ENCODE measurements at regions not wholly inside any gene's neighbourhood (a gene's known extent, or its start where the extent isn't known, plus 50 kb on each side); places are given as distances from the start of the nearest gene placed in this dataset.
"Not testable (repeated sequence)": the region's sequence is repeated elsewhere in the genome, so short reads cannot be mapped to it uniquely, and the experiment has no call there.

GRCh38 chr10:9183197-9183880, 1128.9 kb downstream of the GATA3 start:
- not testable (repeated sequence) for DNase-seq

GRCh38 chr10:9188022-9188810, 1133.7 kb downstream of the GATA3 start:
- DNase-seq = no peak

GRCh38 chr10:9189448-9189847, 1135.0 kb downstream of the GATA3 start:
- no peak for DNase-seq

GRCh38 chr10:9193120-9193519, 1138.6 kb downstream of the GATA3 start:
- no peak for DNase-seq

- DNase-seq = no peak
Measured at GRCh38 chr10:9195385-9195784, 1140.9 kb downstream of the GATA3 start.

- DNase-seq = no peak
Measured at GRCh38 chr10:9198611-9199010, 1144.1 kb downstream of the GATA3 start.

GRCh38 chr10:9205558-9205957, 1151.1 kb downstream of the GATA3 start:
- no peak for DNase-seq

- DNase-seq = peak; percentile 79
Measured at GRCh38 chr10:9209105-9209798, 1154.8 kb downstream of the GATA3 start.

- peak; percentile 18 for DNase-seq
Measured at GRCh38 chr10:9211228-9211627, 1156.7 kb downstream of the GATA3 start.

GRCh38 chr10:9214618-9215017, 1160.1 kb downstream of the GATA3 start:
- no peak for DNase-seq

GRCh38 chr10:9215121-9215520, 1160.6 kb downstream of the GATA3 start:
- DNase-seq = no peak

- no peak for DNase-seq
Measured at GRCh38 chr10:9219860-9220259, 1165.4 kb downstream of the GATA3 start.

- no peak for DNase-seq
Measured at GRCh38 chr10:9222917-9223316, 1168.4 kb downstream of the GATA3 start.

GRCh38 chr10:9227679-9228365, 1173.3 kb downstream of the GATA3 start:
- no peak for DNase-seq

GRCh38 chr10:9228771-9229170, 1174.3 kb downstream of the GATA3 start:
- no peak for DNase-seq

- no peak for DNase-seq
Measured at GRCh38 chr10:9229702-9230244, 1175.3 kb downstream of the GATA3 start.

- DNase-seq = no peak
Measured at GRCh38 chr10:9230625-9231024, 1176.1 kb downstream of the GATA3 start.

- DNase-seq = no peak
Measured at GRCh38 chr10:9234191-9234590, 1179.7 kb downstream of the GATA3 start.

GRCh38 chr10:9238041-9238440, 1183.6 kb downstream of the GATA3 start:
- no peak for DNase-seq

GRCh38 chr10:9239298-9239697, 1184.8 kb downstream of the GATA3 start:
- peak; percentile 41 for DNase-seq

GRCh38 chr10:9243941-9244411, 1189.5 kb downstream of the GATA3 start:
- DNase-seq = no peak

- DNase-seq = no peak
Measured at GRCh38 chr10:9244864-9245263, 1190.4 kb downstream of the GATA3 start.

GRCh38 chr10:9253121-9253520, 1198.6 kb downstream of the GATA3 start:
- DNase-seq = peak; percentile 6
